ENCODE measurements at regions not wholly inside any gene's neighbourhood (a gene's known extent, or its start where the extent isn't known, plus 50 kb on each side); places are given as distances from the start of the nearest gene placed in this dataset.

- no peak for TF ChIP-seq CTCF (IDR thresholded peaks at IDR 0.05 in 8 of 11, conservative IDR thresholded peaks at IDR 0.05 in 3 of 11)
- TF ChIP-seq POLR2A (IDR thresholded peaks at IDR 0.05), result no peak
- TF ChIP-seq POLR2AphosphoS5 (IDR thresholded peaks at IDR 0.05), result no peak
These were observed 88.4 kb downstream of the OLIG3 start for GRCh38 chr6:137405806-137406205.
